ENCODE measurements at regions not wholly inside any gene's neighbourhood (a gene's known extent, or its start where the extent isn't known, plus 50 kb on each side); places are given as distances from the start of the nearest gene placed in this dataset.

- Histone ChIP-seq H3K36me3 (ENCODE audit: insufficient read depth, low read length) (no peaks in the 10 kb centered on the region), H3K4me3 (no peak overlapping the region), H3K9ac (ENCODE audit: insufficient read length) (no peak overlapping the region), H3K9me3 (ENCODE audit: low read depth, low read length) (no peaks in the 10 kb centered on the region), H3K27ac (no peak overlapping the region)
- TF ChIP-seq EZH2 (IDR thresholded peaks at IDR 0.05) (no peak), FOXP2 (optimal IDR thresholded peaks at IDR 0.05; ENCODE audit: control extremely low read depth, extremely low read length, insufficient read depth) (no peak), POLR2AphosphoS5 (IDR thresholded peaks at IDR 0.05; ENCODE audit: borderline replicate concordance, low read depth, low read length) (no peak)
- no peak for DNase-seq (ENCODE audit: low read depth, low spot score)
Measured at GRCh38 chr11:92791886-92792285, 177.6 kb upstream of the MTNR1B start.

- Histone ChIP-seq H3K9ac (ENCODE audit: insufficient read length) (no peak overlapping the region), H3K27ac (no peak overlapping the region), H3K4me3 (no peak overlapping the region), H3K36me3 (ENCODE audit: insufficient read depth, low read length) (no peaks in the 10 kb centered on the region), H3K9me3 (ENCODE audit: low read depth, low read length) (no peaks in the 10 kb centered on the region)
- no peak for TF ChIP-seq FOXP2 (optimal IDR thresholded peaks at IDR 0.05; ENCODE audit: control extremely low read depth, extremely low read length, insufficient read depth)
- no peak for TF ChIP-seq EZH2 (IDR thresholded peaks at IDR 0.05)
- TF ChIP-seq POLR2AphosphoS5 (IDR thresholded peaks at IDR 0.05; ENCODE audit: borderline replicate concordance, low read depth, low read length), result no peak
- DNase-seq (ENCODE audit: low read depth, low spot score), result no peak
Measured at GRCh38 chr11:92793189-92793588, 176.3 kb upstream of the MTNR1B start.

GRCh38 chr11:92794783-92795182, 174.7 kb upstream of the MTNR1B start:
- no peaks in the 10 kb centered on the region for H3K36me3 ChIP-seq (ENCODE audit: insufficient read depth, low read length)
- no peak overlapping the region for H3K9ac ChIP-seq (ENCODE audit: insufficient read length)
- no peak for DNase-seq (ENCODE audit: low read depth, low spot score)

GRCh38 chr11:92796744-92797143, 172.7 kb upstream of the MTNR1B start:
- TF ChIP-seq EZH2 (IDR thresholded peaks at IDR 0.05) (no peak), FOXP2 (optimal IDR thresholded peaks at IDR 0.05; ENCODE audit: control extremely low read depth, extremely low read length, insufficient read depth) (no peak), POLR2AphosphoS5 (IDR thresholded peaks at IDR 0.05; ENCODE audit: borderline replicate concordance, low read depth, low read length) (no peak)
- H3K9me3 ChIP-seq (ENCODE audit: low read depth, low read length), result no peaks in the 10 kb centered on the region
- no peak overlapping the region for H3K9ac ChIP-seq (ENCODE audit: insufficient read length)
- no peaks in the 10 kb centered on the region for H3K36me3 ChIP-seq (ENCODE audit: insufficient read depth, low read length)
- DNase-seq (ENCODE audit: low read depth, low spot score), result no peak
- no peak overlapping the region for H3K4me3 ChIP-seq
- H3K27ac ChIP-seq, result no peak overlapping the region

More at GRCh38 chr11:92794783-92795182, 174.7 kb upstream of the MTNR1B start:
- Histone ChIP-seq H3K9me3 (ENCODE audit: low read depth, low read length) (no peaks in the 10 kb centered on the region), H3K27ac (no peak overlapping the region), H3K4me3 (no peak overlapping the region)
- TF ChIP-seq EZH2 (IDR thresholded peaks at IDR 0.05) (no peak), FOXP2 (optimal IDR thresholded peaks at IDR 0.05; ENCODE audit: control extremely low read depth, extremely low read length, insufficient read depth) (no peak), POLR2AphosphoS5 (IDR thresholded peaks at IDR 0.05; ENCODE audit: borderline replicate concordance, low read depth, low read length) (no peak)

GRCh38 chr11:92797874-92798273, 171.6 kb upstream of the MTNR1B start:
- DNase-seq (ENCODE audit: low read depth, low spot score), result no peak
- TF ChIP-seq EZH2 (IDR thresholded peaks at IDR 0.05) (no peak), POLR2AphosphoS5 (IDR thresholded peaks at IDR 0.05; ENCODE audit: borderline replicate concordance, low read depth, low read length) (no peak), FOXP2 (optimal IDR thresholded peaks at IDR 0.05; ENCODE audit: control extremely low read depth, extremely low read length, insufficient read depth) (no peak)
- Histone ChIP-seq H3K27ac (no peak overlapping the region), H3K36me3 (ENCODE audit: insufficient read depth, low read length) (no peaks in the 10 kb centered on the region), H3K9me3 (ENCODE audit: low read depth, low read length) (no peaks in the 10 kb centered on the region), H3K4me3 (no peak overlapping the region), H3K9ac (ENCODE audit: insufficient read length) (no peak overlapping the region)

GRCh38 chr11:92801685-92802084, 167.8 kb upstream of the MTNR1B start:
- H3K27ac ChIP-seq, result no peak overlapping the region
- H3K9me3 ChIP-seq (ENCODE audit: low read depth, low read length), result no peaks in the 10 kb centered on the region
- no peak for TF ChIP-seq POLR2AphosphoS5 (IDR thresholded peaks at IDR 0.05; ENCODE audit: borderline replicate concordance, low read depth, low read length)
- no peak for TF ChIP-seq FOXP2 (optimal IDR thresholded peaks at IDR 0.05; ENCODE audit: control extremely low read depth, extremely low read length, insufficient read depth)
- no peak for TF ChIP-seq EZH2 (IDR thresholded peaks at IDR 0.05)
- H3K4me3 ChIP-seq, result no peak overlapping the region
- H3K36me3 ChIP-seq (ENCODE audit: insufficient read depth, low read length), result no peaks in the 10 kb centered on the region
- no peak for DNase-seq (ENCODE audit: low read depth, low spot score)
- no peak overlapping the region for H3K9ac ChIP-seq (ENCODE audit: insufficient read length)

GRCh38 chr11:92802644-92803043, 166.8 kb upstream of the MTNR1B start:
- no peaks in the 10 kb centered on the region for H3K9me3 ChIP-seq (ENCODE audit: low read depth, low read length)
- no peaks in the 10 kb centered on the region for H3K36me3 ChIP-seq (ENCODE audit: insufficient read depth, low read length)
- TF ChIP-seq FOXP2 (optimal IDR thresholded peaks at IDR 0.05; ENCODE audit: control extremely low read depth, extremely low read length, insufficient read depth) (no peak), POLR2AphosphoS5 (IDR thresholded peaks at IDR 0.05; ENCODE audit: borderline replicate concordance, low read depth, low read length) (no peak), EZH2 (IDR thresholded peaks at IDR 0.05) (no peak)
- no peak overlapping the region for H3K9ac ChIP-seq (ENCODE audit: insufficient read length)
- DNase-seq (ENCODE audit: low read depth, low spot score), result no peak
- no peak overlapping the region for H3K27ac ChIP-seq
- no peak overlapping the region for H3K4me3 ChIP-seq

GRCh38 chr11:92803391-92803790, 166.1 kb upstream of the MTNR1B start:
- TF ChIP-seq FOXP2 (optimal IDR thresholded peaks at IDR 0.05; ENCODE audit: control extremely low read depth, extremely low read length, insufficient read depth), result no peak
- no peak for TF ChIP-seq EZH2 (IDR thresholded peaks at IDR 0.05)
- no peak for TF ChIP-seq POLR2AphosphoS5 (IDR thresholded peaks at IDR 0.05; ENCODE audit: borderline replicate concordance, low read depth, low read length)
- DNase-seq (ENCODE audit: low read depth, low spot score), result no peak

GRCh38 chr11:92804388-92804966, 165.0 kb upstream of the MTNR1B start:
- no peak for DNase-seq (ENCODE audit: low read depth, low spot score)
- Histone ChIP-seq H3K27ac (no peak overlapping the region), H3K9me3 (ENCODE audit: low read depth, low read length) (no peaks in the 10 kb centered on the region), H3K9ac (ENCODE audit: insufficient read length) (no peak overlapping the region), H3K4me3 (no peak overlapping the region), H3K36me3 (ENCODE audit: insufficient read depth, low read length) (no peaks in the 10 kb centered on the region)
- TF ChIP-seq EZH2 (IDR thresholded peaks at IDR 0.05) (no peak), FOXP2 (optimal IDR thresholded peaks at IDR 0.05; ENCODE audit: control extremely low read depth, extremely low read length, insufficient read depth) (no peak), POLR2AphosphoS5 (IDR thresholded peaks at IDR 0.05; ENCODE audit: borderline replicate concordance, low read depth, low read length) (no peak)

More at GRCh38 chr11:92803391-92803790, 166.1 kb upstream of the MTNR1B start:
- no peaks in the 10 kb centered on the region for H3K36me3 ChIP-seq (ENCODE audit: insufficient read depth, low read length)
- H3K9ac ChIP-seq (ENCODE audit: insufficient read length), result no peak overlapping the region
- no peaks in the 10 kb centered on the region for H3K9me3 ChIP-seq (ENCODE audit: low read depth, low read length)
- no peak overlapping the region for H3K4me3 ChIP-seq
- no peak overlapping the region for H3K27ac ChIP-seq

Data from SK-N-MC (cell line).